ENCODE measurements at regions not wholly inside any gene's neighbourhood (a gene's known extent, or its start where the extent isn't known, plus 50 kb on each side); places are given as distances from the start of the nearest gene placed in this dataset.
"Not testable (repeated sequence)": the region's sequence is repeated elsewhere in the genome, so short reads cannot be mapped to it uniquely, and the experiment has no call there.

GRCh38 chr14:101313268-101313667 is 248.0 kb upstream of the DIO3 start:
- DNase-seq (ENCODE audit: low spot score) = no peak
- no peak for FAIRE-seq

GRCh38 chr14:101315802-101316296 is 245.4 kb upstream of the DIO3 start:
- DNase-seq (ENCODE audit: low spot score) (peak; percentile 4), FAIRE-seq (no peak)

GRCh38 chr14:101318271-101318670 is 243.0 kb upstream of the DIO3 start:
- DNase-seq (ENCODE audit: low spot score) = no peak
- FAIRE-seq = no peak

- no peak for FAIRE-seq
- DNase-seq (ENCODE audit: low spot score) = no peak
Observed at GRCh38 chr14:101320396-101320795, 240.9 kb upstream of the DIO3 start.

- DNase-seq (ENCODE audit: low spot score) (no peak), FAIRE-seq (no peak)
Observed at GRCh38 chr14:101322223-101322622, 239.1 kb upstream of the DIO3 start.

- FAIRE-seq = no peak
- DNase-seq (ENCODE audit: low spot score) = no peak
Observed at GRCh38 chr14:101323111-101323510, 238.2 kb upstream of the DIO3 start.

GRCh38 chr14:101323614-101324235 is 237.6 kb upstream of the DIO3 start:
- FAIRE-seq; DNase-seq (ENCODE audit: low spot score): not testable (repeated sequence)

- DNase-seq (ENCODE audit: low spot score) = no peak
- no peak for FAIRE-seq
Observed at GRCh38 chr14:101325319-101325718, 236.0 kb upstream of the DIO3 start.

- FAIRE-seq (no peak), DNase-seq (ENCODE audit: low spot score) (no peak)
Observed at GRCh38 chr14:101328412-101329028, 232.8 kb upstream of the DIO3 start.

- FAIRE-seq = no peak
Observed at GRCh38 chr14:101330416-101331140, 230.7 kb upstream of the DIO3 start.

GRCh38 chr14:101331141-101331525 is 230.2 kb upstream of the DIO3 start:
- DNase-seq (ENCODE audit: low spot score) (no peak), FAIRE-seq (no peak)

More at GRCh38 chr14:101330416-101331140, 230.7 kb upstream of the DIO3 start:
- DNase-seq (ENCODE audit: low spot score) = no peak

- DNase-seq (ENCODE audit: low spot score) = no peak
- no peak for FAIRE-seq
Observed at GRCh38 chr14:101331661-101332169, 229.6 kb upstream of the DIO3 start.

GRCh38 chr14:101332281-101332680 is 229.0 kb upstream of the DIO3 start:
- no peak for FAIRE-seq
- no peak for DNase-seq (ENCODE audit: low spot score)

GRCh38 chr14:101333335-101334280 is 227.7 kb upstream of the DIO3 start:
- DNase-seq (ENCODE audit: low spot score) (no peak), FAIRE-seq (no peak)

GRCh38 chr14:101334656-101335055 is 226.6 kb upstream of the DIO3 start:
- FAIRE-seq = no peak

GRCh38 chr14:101335061-101335661 is 226.1 kb upstream of the DIO3 start:
- DNase-seq (ENCODE audit: low spot score) (no peak), FAIRE-seq (no peak)

More at GRCh38 chr14:101334656-101335055, 226.6 kb upstream of the DIO3 start:
- no peak for DNase-seq (ENCODE audit: low spot score)

- DNase-seq (ENCODE audit: low spot score) = no peak
- no peak for FAIRE-seq
Observed at GRCh38 chr14:101336183-101336582, 225.1 kb upstream of the DIO3 start.

- FAIRE-seq (no peak), DNase-seq (ENCODE audit: low spot score) (no peak)
Observed at GRCh38 chr14:101337053-101337452, 224.2 kb upstream of the DIO3 start.

- no peak for DNase-seq (ENCODE audit: low spot score)
- FAIRE-seq = no peak
Observed at GRCh38 chr14:101340556-101340955, 220.7 kb upstream of the DIO3 start.

GRCh38 chr14:101347893-101348777 is 213.2 kb upstream of the DIO3 start:
- FAIRE-seq (no peak), DNase-seq (ENCODE audit: low spot score) (no peak)
